ENCODE measurements at regions not wholly inside any gene's neighbourhood (a gene's known extent, or its start where the extent isn't known, plus 50 kb on each side); places are given as distances from the start of the nearest gene placed in this dataset.

DNA sequence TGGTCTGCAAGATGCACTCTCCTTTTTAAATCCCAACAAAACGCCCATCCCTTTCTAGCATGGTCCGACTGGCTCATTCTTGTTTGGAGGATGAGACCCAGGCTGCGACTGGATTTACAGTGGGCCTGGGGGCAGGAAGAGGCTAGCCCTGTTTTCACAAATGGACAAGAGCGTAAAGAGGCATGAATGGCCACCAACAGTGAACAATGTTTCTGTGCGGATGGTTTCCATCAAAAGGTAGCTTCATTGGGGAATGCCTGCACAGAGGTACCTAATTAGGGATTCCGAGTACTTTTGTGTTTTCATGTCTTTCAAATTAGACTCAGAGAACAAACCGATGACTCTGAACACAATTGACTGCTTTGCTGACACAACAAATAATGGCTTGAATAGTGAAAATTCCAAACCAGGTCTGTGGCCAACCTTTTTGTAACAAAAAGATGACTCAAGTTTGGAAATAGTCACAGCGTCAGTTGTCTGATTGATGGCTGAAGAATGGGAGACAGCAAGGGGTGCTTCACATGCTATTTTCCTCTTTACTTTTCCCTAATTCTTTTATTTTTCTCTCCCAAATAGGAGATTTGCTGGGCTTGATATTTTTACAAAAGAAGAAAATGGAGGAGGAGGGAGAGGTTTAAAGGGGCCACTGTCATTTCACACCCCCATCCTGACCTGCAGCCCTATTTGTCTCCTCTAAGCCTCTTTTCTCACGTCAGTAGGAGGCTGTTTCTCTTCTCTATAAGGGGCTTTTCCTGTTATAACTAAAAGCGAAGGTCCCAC, 208.1 kb upstream of the S1PR3 start:
- H3K9me3 Mint-ChIP-seq = no peaks in the 10 kb centered on the region
- no peak overlapping the region for H3K4me3 Mint-ChIP-seq
- ATAC-seq (no peak), DNase-seq (ENCODE audit: low spot score) (no peak)
- TF ChIP-seq SMAD4 (CRISPR knock-in tag; IDR thresholded peaks at IDR 0.05) = no peak
- no peak for TF ChIP-seq ZBTB21 (CRISPR knock-in tag; IDR thresholded peaks at IDR 0.05; ENCODE audit: borderline replicate concordance)
- TF ChIP-seq FOXJ3 (CRISPR knock-in tag; IDR thresholded peaks at IDR 0.05; ENCODE audit: borderline replicate concordance) = no peak
- no peak for TF ChIP-seq AR (CRISPR knock-in tag; IDR thresholded peaks at IDR 0.05)
- no peak for TF ChIP-seq ZNF425 (CRISPR knock-in tag; conservative IDR thresholded peaks at IDR 0.05)
- no peak for TF ChIP-seq FOXP1 (CRISPR knock-in tag; IDR thresholded peaks at IDR 0.05; ENCODE audit: borderline replicate concordance)
- TF ChIP-seq E2F5 (CRISPR knock-in tag; IDR thresholded peaks at IDR 0.05) = no peak
- TF ChIP-seq SP1 (CRISPR knock-in tag; conservative IDR thresholded peaks at IDR 0.05) = no peak
- no peak for TF ChIP-seq ARID4B (CRISPR knock-in tag; IDR thresholded peaks at IDR 0.05; ENCODE audit: borderline replicate concordance)
- TF ChIP-seq PRRX2 (CRISPR knock-in tag; IDR thresholded peaks at IDR 0.05) = no peak
- TF ChIP-seq ZBTB43 (CRISPR knock-in tag; IDR thresholded peaks at IDR 0.05) = no peak
- TF ChIP-seq JAZF1 (CRISPR knock-in tag; IDR thresholded peaks at IDR 0.05) = no peak
- TF ChIP-seq RORB (CRISPR knock-in tag; IDR thresholded peaks at IDR 0.05) = no peak
- no peak for TF ChIP-seq ZNF219 (CRISPR knock-in tag; IDR thresholded peaks at IDR 0.05; ENCODE audit: borderline replicate concordance)
- TF ChIP-seq NFE2L1 (CRISPR knock-in tag; IDR thresholded peaks at IDR 0.05) = no peak
- no peaks in the 10 kb centered on the region for H3K27me3 Mint-ChIP-seq (ENCODE audit: low read depth)
- H3K36me3 Mint-ChIP-seq = no peaks in the 10 kb centered on the region
- ChIA-PET CTCF (interaction anchor here (1.8 kb wide), 1 partner anchor 218 kb away, joined by 7 read pairs; no protein-coding TSS in a partner anchor), POLR2A (no interaction called here)
- peaks cover 10% of the 10 kb centered on the region for H3K4me1 Mint-ChIP-seq
- H3K27ac Mint-ChIP-seq = no peak overlapping the region

Data from WTC11 (cell line).